ENCODE measurements at regions not wholly inside any gene's neighbourhood (a gene's known extent, or its start where the extent isn't known, plus 50 kb on each side); places are given as distances from the start of the nearest gene placed in this dataset.
A peak's percentile ranks its signal among the peaks of the same experiment; 100 is the strongest.

- H3K4me2 ChIP-seq (ENCODE audit: low read length) = no peak overlapping the region
- H4K20me1 ChIP-seq (ENCODE audit: low read length) = no peaks in the 10 kb centered on the region
- ChIA-PET POLR2A (ENCODE audit: unreplicated experiment) (no interaction called here), CTCF (no interaction called here)
- no peaks in the 10 kb centered on the region for H3K9me2 ChIP-seq (replicated peaks; ENCODE audit: low read length)
- 0 out of 2 replicates have a peak, but pooled peaks cover 6% of the 10 kb centered on the region for H3K9me3 ChIP-seq (ENCODE audit: low read length)
- TF ChIP-seq CTCF (conservative IDR thresholded peaks at IDR 0.05; ENCODE audit: low read depth, low read length) (no peak), EZH2 (IDR thresholded peaks at IDR 0.05; ENCODE audit: low read length, unreplicated experiment) (no peak)
- no peaks in the 10 kb centered on the region for H3K79me2 ChIP-seq (ENCODE audit: low read length)
- no peak overlapping the region for H3K27ac ChIP-seq (ENCODE audit: low read length)
- H3K36me3 ChIP-seq (ENCODE audit: low read depth, low read length) = no peaks in the 10 kb centered on the region
- H2AFZ ChIP-seq (ENCODE audit: low read length) = no peak overlapping the region
- no TSS peak for BruUV-seq (replicated peaks)
- no peak overlapping the region for H3K9ac ChIP-seq (ENCODE audit: low read length)
- H3K4me1 ChIP-seq (ENCODE audit: insufficient read depth, low read length) = peaks cover 19% of the 10 kb centered on the region
- H3K27me3 ChIP-seq (ENCODE audit: low read length) = no peaks in the 10 kb centered on the region
- intact Hi-C loops (cut with micrococcal nuclease) = no loop called here
- no peak overlapping the region for H3K4me3 ChIP-seq (ENCODE audit: low read length)
- no peaks in the 10 kb centered on the region for H3F3A ChIP-seq (ENCODE audit: low read length, unreplicated experiment)
- no peak for ATAC-seq
- no peak for DNase-seq
Observed at GRCh38 chr2:96430394-96430988, 74.7 kb downstream of the NEURL3 start.

- H3K36me3 ChIP-seq (ENCODE audit: low read depth, low read length) = no peaks in the 10 kb centered on the region
- CTCF ChIA-PET = no interaction called here
- H3K9me2 ChIP-seq (replicated peaks; ENCODE audit: low read length) = no peaks in the 10 kb centered on the region
- peak; percentile 98 for ATAC-seq
- peaks cover 28% of the 10 kb centered on the region for H3K4me1 ChIP-seq (ENCODE audit: insufficient read depth, low read length)
- H3K4me2 ChIP-seq (ENCODE audit: low read length) = peak overlapping the region; percentile 43
- TF ChIP-seq CTCF (conservative IDR thresholded peaks at IDR 0.05; ENCODE audit: low read depth, low read length) (no peak), EZH2phosphoT487 (IDR thresholded peaks at IDR 0.05; ENCODE audit: borderline replicate concordance, low read length) (no peak), EZH2 (IDR thresholded peaks at IDR 0.05; ENCODE audit: low read length, unreplicated experiment) (no peak)
- no peaks in the 10 kb centered on the region for H4K20me1 ChIP-seq (ENCODE audit: low read length)
- BruUV-seq (replicated peaks) = no TSS peak
- H3K9ac ChIP-seq (ENCODE audit: low read length) = peak overlapping the region; percentile 20; the same call in 1 of the 2 replicates
- intact Hi-C loops (cut with micrococcal nuclease) = loop anchor here (1.0 kb wide), 1 partner anchor 77 kb away; the partner anchor contains the start of gene NEURL3
- H3K79me2 ChIP-seq (ENCODE audit: low read length) = no peaks in the 10 kb centered on the region
- 0 out of 2 replicates have a peak, but pooled peaks cover 3% of the 10 kb centered on the region for H3K9me3 ChIP-seq (ENCODE audit: low read length)
- peak; percentile 98 for DNase-seq
- peak overlapping the region; percentile 67 for H3K27ac ChIP-seq (ENCODE audit: low read length)
- H2AFZ ChIP-seq (ENCODE audit: low read length) = no peak overlapping the region; the same call in 1 of the 2 replicates
- H3K4me3 ChIP-seq (ENCODE audit: low read length) = no peak overlapping the region
- POLR2A ChIA-PET (ENCODE audit: unreplicated experiment) = no interaction called here
- no peaks in the 10 kb centered on the region for H3K27me3 ChIP-seq (ENCODE audit: low read length)
- H3F3A ChIP-seq (ENCODE audit: low read length, unreplicated experiment) = no peaks in the 10 kb centered on the region
Observed at GRCh38 chr2:96427917-96428316, 77.2 kb downstream of the NEURL3 start.

DNA sequence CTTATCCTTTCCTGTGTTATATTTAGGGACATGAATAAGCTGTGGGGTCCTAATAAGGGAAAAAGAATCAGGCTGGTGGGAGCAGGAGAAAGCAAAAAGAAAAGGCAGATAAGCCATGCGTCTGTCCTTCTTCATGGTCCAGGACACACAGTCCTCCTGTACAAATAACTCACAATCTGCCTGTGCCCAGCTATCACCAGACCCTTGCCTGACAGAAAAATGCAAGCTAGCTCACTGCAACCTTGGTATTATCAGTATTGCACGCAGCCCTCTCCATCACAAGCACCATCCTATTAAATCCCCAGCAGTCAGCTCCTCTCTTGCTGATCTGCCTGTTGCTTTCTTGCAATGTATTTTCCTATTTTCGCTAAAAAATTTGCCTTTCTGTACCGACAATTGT lies 78.0 kb downstream of the NEURL3 start:
- no peak overlapping the region for H3K9ac ChIP-seq (ENCODE audit: low read length)
- H3K27me3 ChIP-seq (ENCODE audit: low read length) = no peaks in the 10 kb centered on the region
- H4K20me1 ChIP-seq (ENCODE audit: low read length) = no peaks in the 10 kb centered on the region
- H3K36me3 ChIP-seq (ENCODE audit: low read depth, low read length) = no peaks in the 10 kb centered on the region
- H3K4me1 ChIP-seq (ENCODE audit: insufficient read depth, low read length) = peaks cover 28% of the 10 kb centered on the region
- H2AFZ ChIP-seq (ENCODE audit: low read length) = no peak overlapping the region
- peak overlapping the region; percentile 43; the same call in 1 of the 2 replicates for H3K4me2 ChIP-seq (ENCODE audit: low read length)
- ChIA-PET CTCF (no interaction called here), POLR2A (ENCODE audit: unreplicated experiment) (no interaction called here)
- no peaks in the 10 kb centered on the region for H3K9me2 ChIP-seq (replicated peaks; ENCODE audit: low read length)
- 0 out of 2 replicates have a peak, but pooled peaks cover 3% of the 10 kb centered on the region for H3K9me3 ChIP-seq (ENCODE audit: low read length)
- H3K79me2 ChIP-seq (ENCODE audit: low read length) = no peaks in the 10 kb centered on the region
- DNase-seq (no peak), ATAC-seq (no peak)
- H3K27ac ChIP-seq (ENCODE audit: low read length) = peak overlapping the region; percentile 67
- TF ChIP-seq CTCF (conservative IDR thresholded peaks at IDR 0.05; ENCODE audit: low read depth, low read length) (no peak), EZH2 (IDR thresholded peaks at IDR 0.05; ENCODE audit: low read length, unreplicated experiment) (no peak), EZH2phosphoT487 (IDR thresholded peaks at IDR 0.05; ENCODE audit: borderline replicate concordance, low read length) (no peak)
- H3K4me3 ChIP-seq (ENCODE audit: low read length) = no peak overlapping the region
- no peaks in the 10 kb centered on the region for H3F3A ChIP-seq (ENCODE audit: low read length, unreplicated experiment)
- intact Hi-C loops (cut with micrococcal nuclease) = no loop called here
- no TSS peak for BruUV-seq (replicated peaks)

Measured in PC-3 (cell line).